HG03442 (cell line): ENCODE measurements at regions not wholly inside any gene's neighbourhood (a gene's known extent, or its start where the extent isn't known, plus 50 kb on each side); places are given as distances from the start of the nearest gene placed in this dataset.

Source experiments
- ATAC-seq: cut with Tn5 transposase; IDR thresholded peaks from one replicate; pipeline ENCODE4 v1.9.1; 2021; ENCODE audit warnings: mild to moderate bottlenecking, moderate library complexity; ENCODE audit not compliant: unreplicated experiment

GRCh38 chr7:96638669-96639068 is 71.0 kb downstream of the SEM1 start:
- ATAC-seq = no peak

DNA sequence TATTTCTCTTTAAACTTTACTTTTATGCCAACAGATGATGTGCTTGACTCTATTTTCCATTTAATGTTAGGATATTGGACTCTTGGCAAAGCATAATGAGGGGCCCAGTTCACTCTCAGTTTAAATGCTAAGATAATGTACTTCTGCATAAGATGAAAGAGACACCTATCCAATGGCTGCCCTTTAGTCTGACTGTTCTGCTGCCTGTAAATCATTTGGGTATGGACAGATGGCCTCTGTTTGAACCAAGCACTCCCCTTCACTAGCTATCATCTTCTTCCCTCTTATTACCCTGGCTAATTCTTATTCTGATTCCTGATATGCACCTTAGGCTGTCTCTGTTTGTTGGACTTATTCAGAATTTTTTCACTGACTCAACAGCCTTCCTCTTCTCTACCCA is 72.1 kb downstream of the SEM1 start:
- ATAC-seq = no peak

GRCh38 chr7:96636979-96637378 is 72.7 kb downstream of the SEM1 start:
- ATAC-seq = no peak

DNA sequence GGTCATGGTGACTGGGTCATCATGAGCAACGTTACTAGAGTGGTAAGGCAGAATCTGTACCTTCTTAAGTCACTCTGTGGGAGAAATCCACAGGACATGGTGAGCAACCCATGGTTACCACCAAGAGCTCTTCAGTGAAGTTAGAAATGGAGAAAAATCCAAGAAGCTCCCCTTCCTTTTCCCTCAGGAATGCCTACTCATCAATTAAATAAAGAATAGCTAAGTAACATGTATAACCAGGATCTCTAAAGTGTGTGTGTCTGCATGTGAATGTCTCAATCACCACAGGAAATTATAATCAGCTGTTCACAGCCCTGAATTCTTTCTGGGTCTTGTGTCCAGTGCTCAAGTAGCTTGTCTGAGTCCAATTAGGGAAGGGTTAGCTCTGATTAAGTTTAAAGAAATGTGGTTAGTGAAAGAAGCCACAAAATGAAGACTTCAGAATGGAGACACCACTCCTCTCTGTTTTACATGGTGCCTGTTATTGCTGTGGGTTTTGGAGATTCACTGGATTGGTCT is 73.2 kb downstream of the SEM1 start:
- ATAC-seq = no peak

DNA sequence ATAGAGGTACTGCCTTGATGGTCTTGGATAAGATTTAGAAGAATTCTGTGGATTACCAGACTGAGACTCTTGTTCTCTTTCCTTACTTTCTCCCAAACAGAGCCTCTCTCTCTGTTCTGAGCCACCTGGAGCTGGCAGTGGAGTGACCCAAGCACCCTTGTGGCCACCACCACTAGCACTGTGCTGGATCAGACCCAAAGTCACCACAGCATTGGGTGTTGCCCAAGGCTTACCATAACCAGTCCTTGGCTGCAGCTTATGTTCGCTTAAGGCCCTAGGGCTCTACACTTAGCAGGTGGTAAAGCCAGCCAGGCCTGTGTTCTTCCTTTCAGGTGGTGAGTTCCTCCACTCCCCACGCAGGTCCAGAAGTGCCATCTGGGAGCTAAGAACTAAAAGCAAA is 79.8 kb downstream of the SEM1 start:
- no peak for ATAC-seq

DNA sequence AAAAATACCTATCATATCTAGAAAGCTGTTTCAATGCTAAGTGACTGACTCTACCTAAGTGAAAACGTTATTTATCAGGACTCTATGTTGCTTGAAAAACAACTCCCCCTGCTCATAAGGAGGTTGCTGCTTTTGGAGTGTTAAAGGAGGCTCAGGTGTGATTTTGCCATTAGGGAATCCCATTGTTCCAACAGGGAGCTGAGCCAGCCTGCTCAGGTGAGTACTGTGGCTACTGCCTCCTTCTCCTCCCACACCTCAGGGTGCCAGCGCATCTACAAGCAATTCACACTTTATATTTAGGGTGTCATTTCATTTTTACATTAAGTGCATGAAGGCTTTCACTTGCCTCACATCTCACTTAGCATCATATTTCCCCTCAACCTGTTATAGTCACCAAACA is 84.7 kb downstream of the SEM1 start:
- no peak for ATAC-seq

DNA sequence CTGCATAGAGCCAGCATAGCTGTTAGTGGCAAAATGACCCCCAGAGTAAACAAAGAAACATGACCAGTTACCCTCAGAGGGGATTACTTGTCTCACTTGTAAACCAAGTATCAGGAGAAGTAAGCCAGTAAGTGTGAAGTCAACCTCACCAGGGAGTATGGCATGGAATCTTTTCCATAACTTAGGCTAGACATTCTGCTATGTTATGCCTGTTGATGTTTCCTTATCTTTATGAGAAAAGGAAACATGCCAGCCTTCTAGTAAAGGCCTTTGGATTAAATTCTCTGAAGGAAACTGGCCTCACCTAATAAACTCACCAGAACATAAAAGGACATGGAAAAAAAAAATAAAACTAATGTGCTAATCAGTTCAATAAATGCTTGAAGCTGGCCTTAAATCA is 87.7 kb downstream of the SEM1 start:
- no peak for ATAC-seq

DNA sequence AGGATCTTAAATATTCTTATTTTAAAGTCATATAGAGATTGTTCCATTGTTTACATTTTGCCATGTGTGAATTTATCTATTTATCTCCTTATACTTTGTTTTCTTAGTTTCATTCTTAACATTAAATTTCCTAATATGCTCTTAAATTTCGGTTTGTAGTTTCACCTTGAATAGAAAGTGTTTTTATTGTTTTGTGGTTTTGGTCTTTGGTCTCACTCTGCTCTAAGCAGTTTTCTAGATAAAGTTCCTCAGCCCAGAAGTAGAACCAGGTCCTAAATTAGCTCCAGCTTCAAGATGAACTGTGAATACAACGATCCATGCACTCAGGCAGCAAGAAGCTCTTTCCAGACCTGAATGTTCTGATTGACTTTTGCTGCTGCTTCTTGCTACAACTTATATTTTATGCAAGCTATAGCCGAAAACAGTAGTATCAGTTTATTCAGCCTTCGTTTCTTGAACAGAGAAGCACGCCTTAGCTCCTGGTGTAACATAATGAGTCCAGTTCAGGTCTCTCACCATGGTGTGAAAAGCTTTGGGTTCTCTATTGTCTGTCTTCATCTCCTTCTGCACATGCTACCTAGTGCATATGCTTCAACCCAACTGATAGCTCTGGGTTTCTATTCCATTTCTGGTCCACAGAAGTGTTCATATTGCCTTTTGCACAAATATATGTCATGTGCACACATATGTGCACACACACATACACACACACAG is 95.3 kb downstream of the SEM1 start:
- peak; percentile 75 for ATAC-seq

DNA sequence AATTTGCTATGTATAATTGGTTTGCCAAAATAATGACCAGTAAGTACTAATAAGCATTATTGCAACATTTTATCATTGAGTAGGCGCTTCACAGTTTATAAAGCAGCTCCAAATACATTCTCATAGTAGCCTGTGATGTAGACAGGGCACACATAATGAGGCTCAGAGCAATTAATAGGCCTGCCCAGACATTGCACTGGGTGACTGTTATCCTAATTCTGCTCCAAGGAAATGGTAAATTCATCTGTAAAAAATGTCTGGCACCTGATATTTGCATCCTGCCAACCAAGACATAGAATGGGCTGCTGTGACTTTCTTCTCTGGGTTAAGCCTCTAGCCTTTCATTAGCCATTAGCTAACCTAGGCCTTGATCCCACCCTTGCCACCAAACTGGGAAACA is 97.6 kb downstream of the SEM1 start:
- ATAC-seq = no peak

DNA sequence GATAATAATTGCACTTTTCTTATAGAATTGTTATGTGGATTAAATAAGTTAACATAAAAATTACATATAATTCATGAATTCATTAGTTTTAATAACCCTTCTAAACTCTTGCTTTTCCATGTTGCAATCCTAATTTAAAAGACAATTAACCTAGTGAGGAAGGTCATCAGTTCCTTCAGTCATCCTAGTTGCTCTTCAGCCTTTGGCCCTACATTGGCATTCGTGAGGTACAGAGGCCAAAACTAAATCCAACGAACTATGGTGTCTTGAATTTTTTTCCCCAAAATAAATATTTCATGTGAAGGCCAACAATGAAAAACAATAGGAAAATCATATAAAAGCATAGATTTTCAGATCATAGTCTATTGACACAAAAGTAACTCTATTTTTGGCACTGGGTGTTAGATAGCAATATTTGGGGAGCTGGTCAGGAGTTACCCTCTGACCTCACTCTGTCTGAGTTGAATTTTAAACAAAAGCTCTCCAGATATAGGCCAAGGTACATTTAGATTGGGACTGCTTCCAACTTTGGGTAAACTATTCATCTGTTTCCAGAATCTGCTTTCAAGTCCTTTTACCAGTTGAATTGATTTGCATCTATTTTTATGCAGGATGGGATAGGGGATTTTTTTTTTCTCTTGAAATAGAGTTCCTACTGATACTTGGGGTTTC is 104.5 kb downstream of the SEM1 start:
- ATAC-seq = no peak

DNA sequence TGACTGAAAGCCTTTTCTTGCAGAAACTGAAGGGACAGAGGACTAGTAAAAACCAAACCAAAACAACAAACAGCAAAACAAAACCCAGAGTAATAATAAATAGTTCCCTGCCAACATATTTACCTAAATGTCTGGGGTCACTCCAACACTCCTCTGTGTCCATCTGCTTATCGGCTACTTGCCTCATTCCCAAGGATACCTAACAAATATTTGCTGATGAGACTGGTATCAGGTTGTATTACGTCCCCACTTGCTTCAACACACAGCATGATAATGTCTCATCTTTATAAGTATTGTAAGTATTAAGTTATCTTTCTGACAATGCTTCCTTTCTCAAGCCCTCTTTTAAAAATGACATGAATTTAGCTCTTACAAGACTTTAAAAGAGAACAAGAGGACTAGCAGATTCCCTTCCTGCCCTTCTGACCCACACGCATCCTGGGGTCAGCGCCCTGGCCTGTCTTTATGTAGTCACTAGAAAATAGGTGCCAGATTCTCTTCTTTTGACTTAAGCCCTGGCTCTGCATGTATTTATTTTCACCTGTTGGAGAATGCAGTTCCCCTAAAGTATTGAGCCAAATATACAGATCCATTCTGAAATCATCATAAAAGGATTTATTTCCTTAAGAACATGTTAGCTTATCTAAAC is 110.2 kb downstream of the SEM1 start:
- no peak for ATAC-seq

DNA sequence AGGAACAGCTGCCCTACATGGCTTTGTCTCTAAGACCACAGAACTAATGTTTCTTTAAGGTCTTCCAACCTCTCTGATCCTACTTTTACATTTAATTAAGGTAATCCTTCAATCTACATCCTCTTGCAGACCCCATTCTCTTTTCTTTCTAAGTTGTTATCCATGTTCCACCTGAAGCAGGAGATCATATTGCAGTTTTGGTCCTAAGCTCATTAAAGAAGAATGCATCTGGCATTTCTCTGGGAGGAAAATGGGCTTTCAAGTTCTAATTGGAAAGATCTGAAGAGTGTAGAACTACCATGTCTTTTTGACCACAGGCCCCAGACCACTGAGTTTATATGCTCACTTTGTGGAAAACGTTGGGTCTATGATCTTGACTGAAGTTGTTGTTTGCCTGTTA is 111.2 kb downstream of the SEM1 start:
- no peak for ATAC-seq

GRCh38 chr7:96596120-96596826 is 113.4 kb downstream of the SEM1 start:
- ATAC-seq = no peak

- ATAC-seq = no peak
Measured at GRCh38 chr7:96591900-96592676, 117.6 kb downstream of the SEM1 start.

GRCh38 chr7:96591159-96591899 is 118.3 kb downstream of the SEM1 start:
- no peak for ATAC-seq

GRCh38 chr7:96589038-96589437 is 120.6 kb downstream of the SEM1 start:
- ATAC-seq = no peak

DNA sequence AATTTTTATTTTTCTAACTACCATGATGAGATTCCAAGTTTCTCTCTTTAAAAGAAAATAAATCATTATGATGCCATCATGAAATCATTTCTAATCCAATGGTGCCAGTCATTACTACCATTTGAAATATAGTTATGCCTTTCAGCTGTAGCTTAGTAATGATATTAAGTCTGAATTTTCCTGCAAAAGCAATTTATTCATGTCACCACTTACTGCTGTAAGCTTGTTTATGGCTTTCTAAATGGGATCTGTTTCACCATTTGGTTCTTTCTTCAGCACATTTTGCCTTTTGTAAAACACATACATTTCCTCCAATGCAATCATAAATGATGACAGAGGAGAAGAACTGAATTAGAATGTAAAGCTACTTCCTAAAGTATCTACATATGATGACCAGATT is 130.5 kb downstream of the SEM1 start:
- ATAC-seq = no peak

- no peak for ATAC-seq
Measured at GRCh38 chr7:96578606-96579005, 131.0 kb downstream of the SEM1 start.

- no peak for ATAC-seq
Measured at GRCh38 chr7:96563409-96563808, 146.2 kb downstream of the SEM1 start.

- no peak for ATAC-seq
Measured at GRCh38 chr7:96562966-96563365, 146.7 kb downstream of the SEM1 start.
